Heart left ventricle (tissue), 13 donors: ENCODE measurements at regions not wholly inside any gene's neighbourhood (a gene's known extent, or its start where the extent isn't known, plus 50 kb on each side); places are given as distances from the start of the nearest gene placed in this dataset.

Experiments
- POLR2A ChIP-seq, 2 donors: fragments of 450-650 bp; IDR thresholded peaks; one replicate each; pipeline ENCODE4 v1.6.1; 2017; ENCODE audit warnings: antibody characterized with exemption in 2 of 2, mild to moderate bottlenecking in 2 of 2, moderate library complexity in 2 of 2
- TF ChIP-seq, protein P1 (sequence below), 12 donors: fragments of 200-600 bp; sonication (generic) in 4 of 12; IDR thresholded peaks; one replicate each; pipeline versions ENCODE4 v1.5.0 to v1.8.0; 2018 to 2022; ENCODE audit warnings: antibody characterized with exemption in 12 of 12, mild to moderate bottlenecking in 5 of 12
- donor health status: ischemic (EF 13 %, LVEDD 7.1; RV severe dilation, severe dysfunction).
- donor health status: DM: no; HTN: yes; CAD: no.
- donor health status: DM: no; HTN: no; CAD: no.
- donor health status: ischemic (EF 25% LVEDD 6.9; RV normal size, moderate dysfunction).
- donor health status: ischemic (EF 25% LVEDD 5.7; RV mildly dilated, moderate dysfunction).
- donor health status: ischemic (EF 35%, LVEDD 5.7; RV mildly dilated, moderate dysfunction).
- donor health status: nonischemic (EF 11% LVEDD 7.7; RV severe dilation, severe dysfunction).
- donor health status: DM: yes; HTN: yes; CAD: no.
- donor health status: PGD.
- donor health status: ischemic (EF 29% LVEDD 5.4; RV normal size, mild dysfunction).
- donor health status: nonischemic (EF 23%, LVEDD 6.1; RV moderate dilation, normal function).

GRCh38 chr2:15874854-15875804, 65.2 kb upstream of the MYCN start:
- TF ChIP-seq, protein P1, sequence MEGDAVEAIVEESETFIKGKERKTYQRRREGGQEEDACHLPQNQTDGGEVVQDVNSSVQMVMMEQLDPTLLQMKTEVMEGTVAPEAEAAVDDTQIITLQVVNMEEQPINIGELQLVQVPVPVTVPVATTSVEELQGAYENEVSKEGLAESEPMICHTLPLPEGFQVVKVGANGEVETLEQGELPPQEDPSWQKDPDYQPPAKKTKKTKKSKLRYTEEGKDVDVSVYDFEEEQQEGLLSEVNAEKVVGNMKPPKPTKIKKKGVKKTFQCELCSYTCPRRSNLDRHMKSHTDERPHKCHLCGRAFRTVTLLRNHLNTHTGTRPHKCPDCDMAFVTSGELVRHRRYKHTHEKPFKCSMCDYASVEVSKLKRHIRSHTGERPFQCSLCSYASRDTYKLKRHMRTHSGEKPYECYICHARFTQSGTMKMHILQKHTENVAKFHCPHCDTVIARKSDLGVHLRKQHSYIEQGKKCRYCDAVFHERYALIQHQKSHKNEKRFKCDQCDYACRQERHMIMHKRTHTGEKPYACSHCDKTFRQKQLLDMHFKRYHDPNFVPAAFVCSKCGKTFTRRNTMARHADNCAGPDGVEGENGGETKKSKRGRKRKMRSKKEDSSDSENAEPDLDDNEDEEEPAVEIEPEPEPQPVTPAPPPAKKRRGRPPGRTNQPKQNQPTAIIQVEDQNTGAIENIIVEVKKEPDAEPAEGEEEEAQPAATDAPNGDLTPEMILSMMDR (IDR thresholded peaks at IDR 0.05), result no peak
- TF ChIP-seq POLR2A (IDR thresholded peaks at IDR 0.05), result no peak
